ENCODE measurements at regions not wholly inside any gene's neighbourhood (a gene's known extent, or its start where the extent isn't known, plus 50 kb on each side); places are given as distances from the start of the nearest gene placed in this dataset.

GRCh38 chr2:611519-611918 lies 65.7 kb downstream of the TMEM18 start:
- Histone ChIP-seq H3K4me3 (ENCODE audit: low read length in 2 of 2) (no peak overlapping the region), H3K9me3 (ENCODE audit: control insufficient read depth in 2 of 2, insufficient read depth in 1 of 2, low read length in 1 of 2) (no peaks in the 10 kb centered on the region), H3K4me1 (ENCODE audit: control insufficient read depth in 2 of 2, insufficient read depth in 2 of 2, low read length in 2 of 2) (no peaks in the 10 kb centered on the region), H3K36me3 (ENCODE audit: control insufficient read depth in 2 of 2, insufficient read depth in 2 of 2, low read length in 1 of 2) (no peaks in the 10 kb centered on the region), H3K27ac (ENCODE audit: low read depth in 1 of 2, low read length in 1 of 2) (no peak overlapping the region), H3K27me3 (ENCODE audit: control insufficient read depth in 2 of 2, insufficient read depth in 1 of 2, low read length in 1 of 2) (no peaks in the 10 kb centered on the region)
- DNase-seq (ENCODE audit: low read depth in 6 of 9, low spot score in 9 of 9): no peak
- 89% methylated on average over 5 of the region's 5 CpGs for WGBS

GRCh38 chr2:610491-610890 lies 66.7 kb downstream of the TMEM18 start:
- no peak overlapping the region for H3K27ac ChIP-seq (ENCODE audit: low read depth in 1 of 2, low read length in 1 of 2)
- H3K4me1 ChIP-seq (ENCODE audit: control insufficient read depth in 2 of 2, insufficient read depth in 2 of 2, low read length in 2 of 2): no peaks in the 10 kb centered on the region
- H3K9me3 ChIP-seq (ENCODE audit: control insufficient read depth in 2 of 2, insufficient read depth in 1 of 2, low read length in 1 of 2): no peaks in the 10 kb centered on the region
- 94% methylated on average over 3 of the region's 3 CpGs for WGBS
- no peaks in the 10 kb centered on the region for H3K36me3 ChIP-seq (ENCODE audit: control insufficient read depth in 2 of 2, insufficient read depth in 2 of 2, low read length in 1 of 2)
- no peak overlapping the region for H3K4me3 ChIP-seq (ENCODE audit: low read length in 2 of 2)
- DNase-seq (ENCODE audit: low read depth in 6 of 9, low spot score in 9 of 9): no peak
- H3K27me3 ChIP-seq (ENCODE audit: control insufficient read depth in 2 of 2, insufficient read depth in 1 of 2, low read length in 1 of 2): no peaks in the 10 kb centered on the region

- DNase-seq (ENCODE audit: low read depth in 6 of 9, low spot score in 9 of 9): no peak
- WGBS: 95% methylated on average over 8 of the region's 8 CpGs
- H3K4me1 ChIP-seq (ENCODE audit: control insufficient read depth in 2 of 2, insufficient read depth in 2 of 2, low read length in 2 of 2): no peaks in the 10 kb centered on the region
These were observed 67.3 kb downstream of the TMEM18 start for GRCh38 chr2:609881-610280.

DNA sequence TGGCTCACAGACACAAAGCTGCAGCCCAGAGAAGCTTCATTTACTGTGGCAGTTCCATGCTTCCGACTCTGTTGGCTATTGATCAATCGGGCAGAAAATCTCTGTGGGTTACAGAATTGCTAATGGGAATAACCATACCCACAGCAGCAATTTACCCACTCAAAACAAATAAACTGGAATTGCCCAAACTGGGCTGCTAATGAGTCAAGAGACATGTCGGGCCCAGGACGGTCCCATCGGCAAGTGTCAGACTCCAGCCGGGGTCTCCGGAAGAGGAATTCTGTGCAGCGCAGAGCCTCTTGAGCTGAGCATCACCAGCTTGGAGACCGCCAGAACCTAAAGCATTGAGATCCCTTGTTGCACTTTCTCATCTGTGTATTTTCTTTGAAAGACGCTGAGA lies 67.8 kb downstream of the TMEM18 start:
- Histone ChIP-seq H3K27ac (ENCODE audit: low read depth in 1 of 2, low read length in 1 of 2) (no peak overlapping the region), H3K9me3 (ENCODE audit: control insufficient read depth in 2 of 2, insufficient read depth in 1 of 2, low read length in 1 of 2) (no peaks in the 10 kb centered on the region), H3K4me3 (ENCODE audit: low read length in 2 of 2) (no peak overlapping the region), H3K36me3 (ENCODE audit: control insufficient read depth in 2 of 2, insufficient read depth in 2 of 2, low read length in 1 of 2) (no peaks in the 10 kb centered on the region), H3K27me3 (ENCODE audit: control insufficient read depth in 2 of 2, insufficient read depth in 1 of 2, low read length in 1 of 2) (no peaks in the 10 kb centered on the region), H3K4me1 (ENCODE audit: control insufficient read depth in 2 of 2, insufficient read depth in 2 of 2, low read length in 2 of 2) (no peaks in the 10 kb centered on the region)
- 96% methylated on average over 10 of the region's 10 CpGs for WGBS
- DNase-seq (ENCODE audit: low read depth in 6 of 9, low spot score in 9 of 9): no peak

More at GRCh38 chr2:609881-610280, 67.3 kb downstream of the TMEM18 start:
- Histone ChIP-seq H3K4me3 (ENCODE audit: low read length in 2 of 2) (no peak overlapping the region), H3K27ac (ENCODE audit: low read depth in 1 of 2, low read length in 1 of 2) (no peak overlapping the region), H3K36me3 (ENCODE audit: control insufficient read depth in 2 of 2, insufficient read depth in 2 of 2, low read length in 1 of 2) (no peaks in the 10 kb centered on the region), H3K9me3 (ENCODE audit: control insufficient read depth in 2 of 2, insufficient read depth in 1 of 2, low read length in 1 of 2) (no peaks in the 10 kb centered on the region), H3K27me3 (ENCODE audit: control insufficient read depth in 2 of 2, insufficient read depth in 1 of 2, low read length in 1 of 2) (no peaks in the 10 kb centered on the region)

DNA sequence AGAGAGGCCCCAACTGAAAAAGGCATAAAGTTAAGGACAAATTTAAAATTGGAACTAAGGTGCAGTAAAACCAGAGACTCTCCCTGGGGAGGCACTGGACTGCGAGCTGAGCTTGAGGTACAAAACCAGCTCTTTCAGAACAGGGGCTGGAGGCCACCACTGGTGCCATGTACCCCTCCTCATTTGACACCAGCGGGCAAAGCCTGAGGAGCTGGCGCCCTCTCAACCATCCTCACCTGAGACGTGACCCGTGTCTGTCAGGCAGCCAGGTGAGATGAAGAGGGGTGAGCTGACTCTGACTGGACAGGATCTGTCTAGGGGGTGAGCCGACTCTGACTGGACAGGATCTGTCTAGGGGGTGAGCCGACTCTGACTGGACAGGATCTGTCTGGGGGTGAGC lies 68.5 kb downstream of the TMEM18 start:
- Histone ChIP-seq H3K4me1 (ENCODE audit: control insufficient read depth in 2 of 2, insufficient read depth in 2 of 2, low read length in 2 of 2) (no peaks in the 10 kb centered on the region), H3K4me3 (ENCODE audit: low read length in 2 of 2) (no peak overlapping the region), H3K36me3 (ENCODE audit: control insufficient read depth in 2 of 2, insufficient read depth in 2 of 2, low read length in 1 of 2) (no peaks in the 10 kb centered on the region), H3K9me3 (ENCODE audit: control insufficient read depth in 2 of 2, insufficient read depth in 1 of 2, low read length in 1 of 2) (no peaks in the 10 kb centered on the region), H3K27me3 (ENCODE audit: control insufficient read depth in 2 of 2, insufficient read depth in 1 of 2, low read length in 1 of 2) (no peaks in the 10 kb centered on the region), H3K27ac (ENCODE audit: low read depth in 1 of 2, low read length in 1 of 2) (no peak overlapping the region)
- WGBS: 90% methylated on average over 7 of the region's 7 CpGs
- DNase-seq (ENCODE audit: low read depth in 6 of 9, low spot score in 9 of 9): no peak

DNA sequence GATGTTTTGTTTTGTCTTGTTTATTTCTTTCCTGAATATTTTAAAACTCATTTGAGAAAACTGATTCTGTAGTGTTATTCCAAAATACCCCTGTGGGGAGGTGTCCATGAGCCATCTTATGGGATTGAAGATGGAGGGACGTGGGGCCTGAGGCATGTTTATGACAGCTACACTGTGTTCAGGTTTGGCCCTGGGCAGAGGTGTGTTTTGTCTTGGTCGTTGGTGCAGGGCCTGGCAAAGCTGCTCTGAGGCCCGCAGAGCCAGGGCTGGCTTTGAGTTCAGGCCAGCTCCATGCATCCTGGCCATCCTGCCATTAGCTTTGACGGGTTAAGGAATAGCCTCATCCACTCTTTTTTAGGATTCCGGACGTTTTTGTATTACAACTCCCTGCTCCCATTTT lies 68.9 kb downstream of the TMEM18 start:
- no peak for DNase-seq (ENCODE audit: low read depth in 6 of 9, low spot score in 9 of 9)
- Histone ChIP-seq H3K4me3 (ENCODE audit: low read length in 2 of 2) (no peak overlapping the region), H3K36me3 (ENCODE audit: control insufficient read depth in 2 of 2, insufficient read depth in 2 of 2, low read length in 1 of 2) (no peaks in the 10 kb centered on the region), H3K4me1 (ENCODE audit: control insufficient read depth in 2 of 2, insufficient read depth in 2 of 2, low read length in 2 of 2) (no peaks in the 10 kb centered on the region), H3K9me3 (ENCODE audit: control insufficient read depth in 2 of 2, insufficient read depth in 1 of 2, low read length in 1 of 2) (no peaks in the 10 kb centered on the region), H3K27ac (ENCODE audit: low read depth in 1 of 2, low read length in 1 of 2) (no peak overlapping the region), H3K27me3 (ENCODE audit: control insufficient read depth in 2 of 2, insufficient read depth in 1 of 2, low read length in 1 of 2) (no peaks in the 10 kb centered on the region)
- 71% methylated on average over 6 of the region's 6 CpGs for WGBS

- 78% methylated on average over 4 of the region's 4 CpGs for WGBS
- H3K9me3 ChIP-seq (ENCODE audit: control insufficient read depth in 2 of 2, insufficient read depth in 1 of 2, low read length in 1 of 2): no peaks in the 10 kb centered on the region
- H3K4me1 ChIP-seq (ENCODE audit: control insufficient read depth in 2 of 2, insufficient read depth in 2 of 2, low read length in 2 of 2): no peaks in the 10 kb centered on the region
- DNase-seq (ENCODE audit: low read depth in 6 of 9, low spot score in 9 of 9): no peak
- H3K27ac ChIP-seq (ENCODE audit: low read depth in 1 of 2, low read length in 1 of 2): no peak overlapping the region
- H3K27me3 ChIP-seq (ENCODE audit: control insufficient read depth in 2 of 2, insufficient read depth in 1 of 2, low read length in 1 of 2): no peaks in the 10 kb centered on the region
- H3K36me3 ChIP-seq (ENCODE audit: control insufficient read depth in 2 of 2, insufficient read depth in 2 of 2, low read length in 1 of 2): no peaks in the 10 kb centered on the region
- no peak overlapping the region for H3K4me3 ChIP-seq (ENCODE audit: low read length in 2 of 2)
These were observed 69.5 kb downstream of the TMEM18 start for GRCh38 chr2:607709-608108.

DNA sequence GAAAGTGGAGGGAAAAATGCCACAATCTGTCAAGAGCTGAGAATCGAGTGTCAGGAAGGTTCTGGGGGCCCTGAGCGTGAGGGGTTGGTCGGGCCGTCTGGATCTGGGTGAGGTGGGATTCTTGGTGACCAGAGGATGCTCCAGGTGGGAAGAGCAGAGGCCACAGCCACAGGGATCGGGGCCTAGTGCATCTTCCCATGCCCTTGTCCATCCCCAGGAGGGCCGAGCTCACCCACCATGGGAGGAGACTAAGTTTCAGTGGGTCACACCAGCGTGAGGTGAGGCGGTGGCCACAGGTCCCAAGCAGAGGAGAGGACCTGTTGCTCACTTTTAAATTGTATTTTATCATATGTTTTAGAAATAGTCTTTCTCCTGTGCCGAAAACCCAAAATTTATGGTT lies 70.0 kb downstream of the TMEM18 start:
- DNase-seq (ENCODE audit: low read depth in 6 of 9, low spot score in 9 of 9): no peak

GRCh38 chr2:605674-606608 lies 71.3 kb downstream of the TMEM18 start:
- Histone ChIP-seq H3K27ac (ENCODE audit: low read depth in 1 of 2, low read length in 1 of 2) (no peak overlapping the region), H3K9me3 (ENCODE audit: control insufficient read depth in 2 of 2, insufficient read depth in 1 of 2, low read length in 1 of 2) (no peaks in the 10 kb centered on the region), H3K36me3 (ENCODE audit: control insufficient read depth in 2 of 2, insufficient read depth in 2 of 2, low read length in 1 of 2) (no peaks in the 10 kb centered on the region), H3K4me3 (ENCODE audit: low read length in 2 of 2) (no peak overlapping the region), H3K4me1 (ENCODE audit: control insufficient read depth in 2 of 2, insufficient read depth in 2 of 2, low read length in 2 of 2) (no peaks in the 10 kb centered on the region), H3K27me3 (ENCODE audit: control insufficient read depth in 2 of 2, insufficient read depth in 1 of 2, low read length in 1 of 2) (no peaks in the 10 kb centered on the region)
- 91% methylated on average over 24 of the region's 24 CpGs for WGBS
- DNase-seq (ENCODE audit: low read depth in 6 of 9, low spot score in 9 of 9): no peak

More for the DNA sequence above, 70.0 kb downstream of the TMEM18 start:
- H3K27me3 ChIP-seq (ENCODE audit: control insufficient read depth in 2 of 2, insufficient read depth in 1 of 2, low read length in 1 of 2): no peaks in the 10 kb centered on the region
- no peaks in the 10 kb centered on the region for H3K4me1 ChIP-seq (ENCODE audit: control insufficient read depth in 2 of 2, insufficient read depth in 2 of 2, low read length in 2 of 2)
- WGBS: 93% methylated on average over 9 of the region's 9 CpGs
- no peak overlapping the region for H3K4me3 ChIP-seq (ENCODE audit: low read length in 2 of 2)
- H3K36me3 ChIP-seq (ENCODE audit: control insufficient read depth in 2 of 2, insufficient read depth in 2 of 2, low read length in 1 of 2): no peaks in the 10 kb centered on the region
- H3K9me3 ChIP-seq (ENCODE audit: control insufficient read depth in 2 of 2, insufficient read depth in 1 of 2, low read length in 1 of 2): no peaks in the 10 kb centered on the region
- no peak overlapping the region for H3K27ac ChIP-seq (ENCODE audit: low read depth in 1 of 2, low read length in 1 of 2)
